GM23338 (cell line): ENCODE measurements at regions not wholly inside any gene's neighbourhood (a gene's known extent, or its start where the extent isn't known, plus 50 kb on each side); places are given as distances from the start of the nearest gene placed in this dataset.

Experiments
- ATAC-seq: fragments of 200-7000 bp; cut with Tn5 transposase; 3 replicates; pipeline ENCODE4 v1.9.1; 2020
- DNase-seq: peaks from one replicate; pipeline ENCODE4 v3.0.0-alpha.2; 2015; ENCODE audit warnings: low spot score
- H2AFZ ChIP-seq: fragments of 200-600 bp; sonication (generic); 2 replicates; pipeline ENCODE4 v1.8.0; 2016; ENCODE audit warnings: antibody characterized with exemption, mild to moderate bottlenecking, moderate library complexity
- H3F3A ChIP-seq: fragments of 200-600 bp; sonication (generic); replicated peaks from 2 replicates; pipeline ENCODE4 v1.8.0; 2017; ENCODE audit warnings: antibody characterized with exemption, mixed run types, low read depth
- H3K27ac ChIP-seq: fragments of 200-600 bp; sonication (generic); 2 replicates; pipeline ENCODE4 v1.6.1; 2016; ENCODE audit warnings: low read depth
- H3K27me3 ChIP-seq: fragments of 200-600 bp; sonication (generic); 2 replicates; pipeline ENCODE4 v1.8.0; 2016; ENCODE audit warnings: mild to moderate bottlenecking, mixed run types, moderate library complexity; ENCODE audit not compliant: insufficient read depth
- H3K36me3 ChIP-seq: fragments of 200-600 bp; sonication (generic); 2 replicates; pipeline ENCODE4 v1.8.0; 2016; ENCODE audit warnings: mild to moderate bottlenecking; ENCODE audit not compliant: insufficient read depth
- H3K4me1 ChIP-seq: fragments of 200-600 bp; sonication (generic); 2 replicates; pipeline ENCODE4 v1.8.0; 2016; ENCODE audit warnings: mild to moderate bottlenecking, moderate library complexity; ENCODE audit not compliant: insufficient read depth
- H3K4me2 ChIP-seq: fragments of 200-600 bp; sonication (generic); 2 replicates; pipeline ENCODE4 v1.7.1; 2017; ENCODE audit warnings: mixed run types
- H3K4me3 ChIP-seq: fragments of 200-600 bp; sonication (generic); 2 replicates; pipeline ENCODE4 v1.6.1; 2016; ENCODE audit warnings: mixed run types
- H3K79me2 ChIP-seq: fragments of 200-600 bp; sonication (generic); replicated peaks from 2 replicates; pipeline ENCODE4 v1.8.0; 2017; ENCODE audit warnings: mild to moderate bottlenecking; ENCODE audit not compliant: insufficient read depth
- H3K9me2 ChIP-seq: fragments of 200-600 bp; sonication (generic); 2 replicates; pipeline ENCODE4 v1.8.0; 2017; ENCODE audit not compliant: insufficient read depth
- H4K20me1 ChIP-seq: fragments of 200-600 bp; sonication (generic); replicated peaks from 2 replicates; pipeline ENCODE4 v1.8.0; 2017; ENCODE audit warnings: mild to moderate bottlenecking; ENCODE audit not compliant: insufficient read depth
- H3K27ac Mint-ChIP-seq: 2 replicates; pipeline ENCODE4 v1.8.0; 2020; ENCODE audit warnings: inconsistent platforms, mild to moderate bottlenecking, moderate library complexity, mixed read lengths
- H3K27me3 Mint-ChIP-seq: 3 replicates; pipeline ENCODE4 v1.8.0; 2022; ENCODE audit warnings: low read depth, mild to moderate bottlenecking, moderate library complexity, mixed read lengths, inconsistent platforms; ENCODE audit not compliant: insufficient read depth, poor library complexity
- H3K36me3 Mint-ChIP-seq: 3 replicates; pipeline ENCODE4 v1.8.0; 2021; ENCODE audit warnings: low read depth, mild to moderate bottlenecking, inconsistent platforms, moderate library complexity, mixed read lengths
- H3K4me1 Mint-ChIP-seq: 3 replicates; pipeline ENCODE4 v1.8.0; 2020; ENCODE audit warnings: mild to moderate bottlenecking, inconsistent platforms, mixed read lengths
- H3K4me3 Mint-ChIP-seq: 3 replicates; pipeline ENCODE4 v1.8.0; 2021; ENCODE audit warnings: moderate library complexity, mild to moderate bottlenecking, inconsistent platforms, mixed read lengths
- H3K9me3 Mint-ChIP-seq: 3 replicates; pipeline ENCODE4 v1.8.0; 2020; ENCODE audit warnings: moderate library complexity, mild to moderate bottlenecking, inconsistent platforms, mixed read lengths
- EZH2 ChIP-seq: fragments of 200-600 bp; sonication (generic); IDR thresholded peaks from one replicate; pipeline ENCODE4 v1.8.0; 2017; ENCODE audit warnings: antibody characterized with exemption, mild to moderate bottlenecking, low read depth; ENCODE audit not compliant: unreplicated experiment
- EZH2phosphoT487 ChIP-seq: fragments of 200-600 bp; sonication (generic); IDR thresholded peaks from one replicate; pipeline ENCODE4 v1.8.1; 2018; ENCODE audit warnings: antibody characterized with exemption; ENCODE audit not compliant: unreplicated experiment
- JUNB ChIP-seq: IDR thresholded peaks from one replicate; pipeline ENCODE4 v1.6.1; 2016; ENCODE audit warnings: antibody characterized with exemption; ENCODE audit not compliant: unreplicated experiment
- NANOG ChIP-seq: IDR thresholded peaks from 2 replicates; pipeline ENCODE4 v1.6.1; 2016; ENCODE audit warnings: antibody characterized with exemption, borderline replicate concordance
- POLR2AphosphoS5 ChIP-seq: IDR thresholded peaks from 2 replicates; pipeline ENCODE4 v1.6.1; 2016; ENCODE audit warnings: antibody characterized with exemption, low read depth
- ZNF114 ChIP-seq: fragments of 250-450 bp; sonication (Bioruptor Pico); IDR thresholded peaks from 2 replicates; pipeline ENCODE4 v1.5.0; 2020; ENCODE audit warnings: mild to moderate bottlenecking, moderate library complexity
- ZNF331 ChIP-seq: fragments of 250-450 bp; sonication (Bioruptor Pico); IDR thresholded peaks from 2 replicates; pipeline ENCODE4 v1.5.0; 2020; ENCODE audit warnings: low read depth, mild to moderate bottlenecking, moderate library complexity
- TF ChIP-seq, protein P1 (sequence below): fragments of 250-450 bp; sonication (Bioruptor Pico); IDR thresholded peaks from 2 replicates; pipeline ENCODE4 v1.5.0; 2020; ENCODE audit warnings: mild to moderate bottlenecking, moderate library complexity
- TF ChIP-seq, protein P2 (sequence below), 2 experiments: fragments of 200-600 bp in 1 of 2; sonication (generic) in 1 of 2; conservative IDR thresholded peaks; 2 replicates each; pipeline versions ENCODE4 v1.5.1 to v1.6.1; 2016 to 2017; ENCODE audit warnings: antibody characterized with exemption in 2 of 2, low read depth in 2 of 2, mild to moderate bottlenecking in 2 of 2, moderate library complexity in 1 of 2
- TF ChIP-seq, protein P3 (sequence below): IDR thresholded peaks from one replicate; pipeline ENCODE4 v1.6.1; 2018; ENCODE audit warnings: antibody characterized with exemption; ENCODE audit not compliant: unreplicated experiment

DNA sequence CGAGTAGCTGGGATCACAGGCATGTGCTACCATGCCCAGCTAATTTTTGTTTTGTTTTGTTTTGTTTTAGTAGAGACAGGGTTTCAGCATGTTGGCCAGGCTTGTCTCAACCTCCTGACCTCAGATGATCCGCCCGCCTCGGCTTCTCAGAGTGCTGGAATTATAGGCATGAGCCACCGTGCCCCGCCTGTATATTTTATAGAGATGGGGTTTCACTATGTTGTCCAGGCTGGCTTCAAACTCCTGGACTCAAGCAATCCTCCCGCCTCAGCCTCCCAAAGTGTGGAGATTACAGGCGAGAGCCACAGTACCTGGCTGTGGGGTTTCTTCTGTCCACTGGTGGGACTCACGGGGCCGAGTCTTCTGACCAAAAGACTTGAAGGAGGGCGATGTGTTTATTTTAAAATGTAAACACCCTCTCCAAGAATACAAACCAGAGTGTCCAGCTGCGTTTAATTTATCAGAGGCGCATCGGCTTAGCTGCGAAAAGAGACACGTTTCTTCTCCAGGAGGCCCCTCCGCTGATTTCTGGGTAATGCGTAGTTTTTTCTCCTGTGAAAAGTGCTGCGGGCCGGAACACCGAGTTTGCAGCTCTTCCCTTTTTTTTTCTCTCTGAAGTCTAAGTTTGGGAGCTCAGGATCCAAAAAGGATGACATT lies 86.9 kb upstream of the CIBAR2 start:
- no peak overlapping the region for H3K4me2 ChIP-seq
- H3K4me1 ChIP-seq = peaks cover 11% of the 10 kb centered on the region; the same call in 1 of the 2 replicates
- no peaks in the 10 kb centered on the region for H3K27me3 ChIP-seq
- Mint-ChIP-seq H3K4me3 (no peak overlapping the region), H3K9me3 (peaks cover 7% of the 10 kb centered on the region; the same call in 2 of the 3 replicates), H3K27ac (no peak overlapping the region), H3K36me3 (peaks cover 12% of the 10 kb centered on the region), H3K27me3 (peaks cover 10% of the 10 kb centered on the region), H3K4me1 (peaks cover 44% of the 10 kb centered on the region)
- TF ChIP-seq EZH2 (no peak), EZH2phosphoT487 (no peak)
- H3K27ac ChIP-seq = no peak overlapping the region
- H3F3A ChIP-seq = no peaks in the 10 kb centered on the region; the same call in 1 of the 2 replicates
- ATAC-seq (no peak), DNase-seq (no peak)
- no peak overlapping the region for H2AFZ ChIP-seq
- H4K20me1 ChIP-seq = peaks cover 6% of the 10 kb centered on the region; the same call in 1 of the 2 replicates
- H3K79me2 ChIP-seq = peaks cover 57% of the 10 kb centered on the region
- H3K36me3 ChIP-seq = no peaks in the 10 kb centered on the region
- H3K9me2 ChIP-seq = no peaks in the 10 kb centered on the region
- H3K4me3 ChIP-seq = no peak overlapping the region

DNA sequence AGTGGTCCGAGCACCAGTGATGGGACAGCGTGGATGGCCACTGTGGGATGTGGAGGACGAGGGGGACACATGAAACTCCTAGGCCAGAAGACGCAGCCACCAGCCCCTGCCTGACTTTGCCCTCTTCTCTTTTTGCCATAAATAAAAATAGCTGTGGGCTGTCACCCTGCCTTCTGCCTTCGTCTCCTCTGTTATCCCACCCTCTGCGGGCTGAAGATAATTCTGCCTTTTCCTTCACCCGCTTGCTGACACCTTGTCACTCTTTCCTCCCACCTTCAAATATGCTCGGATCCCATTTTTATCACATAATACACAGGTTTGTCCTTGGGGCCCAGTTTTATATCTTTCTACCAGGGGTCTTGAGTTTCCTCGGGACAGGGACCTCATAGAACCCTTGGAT lies 87.6 kb upstream of the CIBAR2 start:
- H3F3A ChIP-seq = no peaks in the 10 kb centered on the region
- Mint-ChIP-seq H3K9me3 (peaks cover 7% of the 10 kb centered on the region; the same call in 2 of the 3 replicates), H3K36me3 (peaks cover 12% of the 10 kb centered on the region), H3K4me3 (no peak overlapping the region), H3K27ac (no peak overlapping the region), H3K4me1 (peaks cover 42% of the 10 kb centered on the region), H3K27me3 (peaks cover 10% of the 10 kb centered on the region)
- no peaks in the 10 kb centered on the region for H4K20me1 ChIP-seq
- H3K4me1 ChIP-seq = peaks cover 11% of the 10 kb centered on the region; the same call in 1 of the 2 replicates
- H3K79me2 ChIP-seq = peaks cover 51% of the 10 kb centered on the region
- no peak overlapping the region for H3K4me2 ChIP-seq
- ATAC-seq = no peak
- H3K4me3 ChIP-seq = no peak overlapping the region
- no peaks in the 10 kb centered on the region for H3K36me3 ChIP-seq
- no peak overlapping the region for H2AFZ ChIP-seq
- no peak for DNase-seq
- no peaks in the 10 kb centered on the region for H3K9me2 ChIP-seq
- H3K27me3 ChIP-seq = no peaks in the 10 kb centered on the region
- no peak overlapping the region for H3K27ac ChIP-seq
- TF ChIP-seq, protein P1, sequence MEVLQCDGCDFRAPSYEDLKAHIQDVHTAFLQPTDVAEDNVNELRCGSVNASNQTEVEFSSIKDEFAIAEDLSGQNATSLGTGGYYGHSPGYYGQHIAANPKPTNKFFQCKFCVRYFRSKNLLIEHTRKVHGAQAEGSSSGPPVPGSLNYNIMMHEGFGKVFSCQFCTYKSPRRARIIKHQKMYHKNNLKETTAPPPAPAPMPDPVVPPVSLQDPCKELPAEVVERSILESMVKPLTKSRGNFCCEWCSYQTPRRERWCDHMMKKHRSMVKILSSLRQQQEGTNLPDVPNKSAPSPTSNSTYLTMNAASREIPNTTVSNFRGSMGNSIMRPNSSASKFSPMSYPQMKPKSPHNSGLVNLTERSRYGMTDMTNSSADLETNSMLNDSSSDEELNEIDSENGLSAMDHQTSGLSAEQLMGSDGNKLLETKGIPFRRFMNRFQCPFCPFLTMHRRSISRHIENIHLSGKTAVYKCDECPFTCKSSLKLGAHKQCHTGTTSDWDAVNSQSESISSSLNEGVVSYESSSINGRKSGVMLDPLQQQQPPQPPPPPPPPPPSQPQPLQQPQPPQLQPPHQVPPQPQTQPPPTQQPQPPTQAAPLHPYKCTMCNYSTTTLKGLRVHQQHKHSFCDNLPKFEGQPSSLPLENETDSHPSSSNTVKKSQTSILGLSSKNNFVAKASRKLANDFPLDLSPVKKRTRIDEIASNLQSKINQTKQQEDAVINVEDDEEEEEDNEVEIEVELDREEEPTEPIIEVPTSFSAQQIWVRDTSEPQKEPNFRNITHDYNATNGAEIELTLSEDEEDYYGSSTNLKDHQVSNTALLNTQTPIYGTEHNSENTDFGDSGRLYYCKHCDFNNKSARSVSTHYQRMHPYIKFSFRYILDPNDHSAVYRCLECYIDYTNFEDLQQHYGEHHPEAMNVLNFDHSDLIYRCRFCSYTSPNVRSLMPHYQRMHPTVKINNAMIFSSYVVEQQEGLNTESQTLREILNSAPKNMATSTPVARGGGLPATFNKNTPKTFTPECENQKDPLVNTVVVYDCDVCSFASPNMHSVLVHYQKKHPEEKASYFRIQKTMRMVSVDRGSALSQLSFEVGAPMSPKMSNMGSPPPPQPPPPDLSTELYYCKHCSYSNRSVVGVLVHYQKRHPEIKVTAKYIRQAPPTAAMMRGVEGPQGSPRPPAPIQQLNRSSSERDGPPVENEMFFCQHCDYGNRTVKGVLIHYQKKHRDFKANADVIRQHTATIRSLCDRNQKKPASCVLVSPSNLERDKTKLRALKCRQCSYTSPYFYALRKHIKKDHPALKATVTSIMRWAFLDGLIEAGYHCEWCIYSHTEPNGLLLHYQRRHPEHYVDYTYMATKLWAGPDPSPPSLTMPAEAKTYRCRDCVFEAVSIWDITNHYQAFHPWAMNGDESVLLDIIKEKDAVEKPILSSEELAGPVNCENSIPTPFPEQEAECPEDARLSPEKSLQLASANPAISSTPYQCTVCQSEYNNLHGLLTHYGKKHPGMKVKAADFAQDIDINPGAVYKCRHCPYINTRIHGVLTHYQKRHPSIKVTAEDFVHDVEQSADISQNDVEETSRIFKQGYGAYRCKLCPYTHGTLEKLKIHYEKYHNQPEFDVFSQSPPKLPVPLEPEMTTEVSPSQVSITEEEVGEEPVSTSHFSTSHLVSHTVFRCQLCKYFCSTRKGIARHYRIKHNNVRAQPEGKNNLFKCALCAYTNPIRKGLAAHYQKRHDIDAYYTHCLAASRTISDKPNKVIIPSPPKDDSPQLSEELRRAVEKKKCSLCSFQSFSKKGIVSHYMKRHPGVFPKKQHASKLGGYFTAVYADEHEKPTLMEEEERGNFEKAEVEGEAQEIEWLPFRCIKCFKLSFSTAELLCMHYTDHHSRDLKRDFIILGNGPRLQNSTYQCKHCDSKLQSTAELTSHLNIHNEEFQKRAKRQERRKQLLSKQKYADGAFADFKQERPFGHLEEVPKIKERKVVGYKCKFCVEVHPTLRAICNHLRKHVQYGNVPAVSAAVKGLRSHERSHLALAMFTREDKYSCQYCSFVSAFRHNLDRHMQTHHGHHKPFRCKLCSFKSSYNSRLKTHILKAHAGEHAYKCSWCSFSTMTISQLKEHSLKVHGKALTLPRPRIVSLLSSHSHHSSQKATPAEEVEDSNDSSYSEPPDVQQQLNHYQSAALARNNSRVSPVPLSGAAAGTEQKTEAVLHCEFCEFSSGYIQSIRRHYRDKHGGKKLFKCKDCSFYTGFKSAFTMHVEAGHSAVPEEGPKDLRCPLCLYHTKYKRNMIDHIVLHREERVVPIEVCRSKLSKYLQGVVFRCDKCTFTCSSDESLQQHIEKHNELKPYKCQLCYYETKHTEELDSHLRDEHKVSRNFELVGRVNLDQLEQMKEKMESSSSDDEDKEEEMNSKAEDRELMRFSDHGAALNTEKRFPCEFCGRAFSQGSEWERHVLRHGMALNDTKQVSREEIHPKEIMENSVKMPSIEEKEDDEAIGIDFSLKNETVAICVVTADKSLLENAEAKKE (CRISPR knock-in tag) = no peak
- TF ChIP-seq, protein P2, sequence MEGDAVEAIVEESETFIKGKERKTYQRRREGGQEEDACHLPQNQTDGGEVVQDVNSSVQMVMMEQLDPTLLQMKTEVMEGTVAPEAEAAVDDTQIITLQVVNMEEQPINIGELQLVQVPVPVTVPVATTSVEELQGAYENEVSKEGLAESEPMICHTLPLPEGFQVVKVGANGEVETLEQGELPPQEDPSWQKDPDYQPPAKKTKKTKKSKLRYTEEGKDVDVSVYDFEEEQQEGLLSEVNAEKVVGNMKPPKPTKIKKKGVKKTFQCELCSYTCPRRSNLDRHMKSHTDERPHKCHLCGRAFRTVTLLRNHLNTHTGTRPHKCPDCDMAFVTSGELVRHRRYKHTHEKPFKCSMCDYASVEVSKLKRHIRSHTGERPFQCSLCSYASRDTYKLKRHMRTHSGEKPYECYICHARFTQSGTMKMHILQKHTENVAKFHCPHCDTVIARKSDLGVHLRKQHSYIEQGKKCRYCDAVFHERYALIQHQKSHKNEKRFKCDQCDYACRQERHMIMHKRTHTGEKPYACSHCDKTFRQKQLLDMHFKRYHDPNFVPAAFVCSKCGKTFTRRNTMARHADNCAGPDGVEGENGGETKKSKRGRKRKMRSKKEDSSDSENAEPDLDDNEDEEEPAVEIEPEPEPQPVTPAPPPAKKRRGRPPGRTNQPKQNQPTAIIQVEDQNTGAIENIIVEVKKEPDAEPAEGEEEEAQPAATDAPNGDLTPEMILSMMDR (conservative IDR thresholded peaks at IDR 0.05; ENCODE audit: low read depth in 2 of 2) = no peak
- TF ChIP-seq EZH2phosphoT487 (no peak), ZNF114 (CRISPR knock-in tag) (no peak), EZH2 (no peak), POLR2AphosphoS5 (no peak), ZNF331 (CRISPR knock-in tag) (no peak), JUNB (no peak), NANOG (no peak)
- TF ChIP-seq, protein P3, sequence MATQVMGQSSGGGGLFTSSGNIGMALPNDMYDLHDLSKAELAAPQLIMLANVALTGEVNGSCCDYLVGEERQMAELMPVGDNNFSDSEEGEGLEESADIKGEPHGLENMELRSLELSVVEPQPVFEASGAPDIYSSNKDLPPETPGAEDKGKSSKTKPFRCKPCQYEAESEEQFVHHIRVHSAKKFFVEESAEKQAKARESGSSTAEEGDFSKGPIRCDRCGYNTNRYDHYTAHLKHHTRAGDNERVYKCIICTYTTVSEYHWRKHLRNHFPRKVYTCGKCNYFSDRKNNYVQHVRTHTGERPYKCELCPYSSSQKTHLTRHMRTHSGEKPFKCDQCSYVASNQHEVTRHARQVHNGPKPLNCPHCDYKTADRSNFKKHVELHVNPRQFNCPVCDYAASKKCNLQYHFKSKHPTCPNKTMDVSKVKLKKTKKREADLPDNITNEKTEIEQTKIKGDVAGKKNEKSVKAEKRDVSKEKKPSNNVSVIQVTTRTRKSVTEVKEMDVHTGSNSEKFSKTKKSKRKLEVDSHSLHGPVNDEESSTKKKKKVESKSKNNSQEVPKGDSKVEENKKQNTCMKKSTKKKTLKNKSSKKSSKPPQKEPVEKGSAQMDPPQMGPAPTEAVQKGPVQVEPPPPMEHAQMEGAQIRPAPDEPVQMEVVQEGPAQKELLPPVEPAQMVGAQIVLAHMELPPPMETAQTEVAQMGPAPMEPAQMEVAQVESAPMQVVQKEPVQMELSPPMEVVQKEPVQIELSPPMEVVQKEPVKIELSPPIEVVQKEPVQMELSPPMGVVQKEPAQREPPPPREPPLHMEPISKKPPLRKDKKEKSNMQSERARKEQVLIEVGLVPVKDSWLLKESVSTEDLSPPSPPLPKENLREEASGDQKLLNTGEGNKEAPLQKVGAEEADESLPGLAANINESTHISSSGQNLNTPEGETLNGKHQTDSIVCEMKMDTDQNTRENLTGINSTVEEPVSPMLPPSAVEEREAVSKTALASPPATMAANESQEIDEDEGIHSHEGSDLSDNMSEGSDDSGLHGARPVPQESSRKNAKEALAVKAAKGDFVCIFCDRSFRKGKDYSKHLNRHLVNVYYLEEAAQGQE = no peak
